Astrocyte of the spinal cord (primary cell): ENCODE measurements at regions not wholly inside any gene's neighbourhood (a gene's known extent, or its start where the extent isn't known, plus 50 kb on each side); places are given as distances from the start of the nearest gene placed in this dataset.

Source experiments
- DNase-seq: peaks from one replicate; pipeline ENCODE4 v3.0.0; 2011; ENCODE audit warnings: low read depth, low spot score
- H3K4me3 ChIP-seq: 2 replicates; pipeline ENCODE4 v1.5.1; 2011; ENCODE audit warnings: low read depth, mild to moderate bottlenecking, low read length, moderate library complexity
- in situ Hi-C: cut with HindIII; loops from 2 replicates; pipeline ENCODE4 v1.10.0; 2017; ENCODE audit warnings: low sequenced_read_pairs
- TF ChIP-seq, protein P1 (sequence below): IDR thresholded peaks from 2 replicates; pipeline ENCODE4 v1.5.1; 2012; ENCODE audit warnings: low read depth, mild to moderate bottlenecking, low read length, inconsistent platforms

DNA sequence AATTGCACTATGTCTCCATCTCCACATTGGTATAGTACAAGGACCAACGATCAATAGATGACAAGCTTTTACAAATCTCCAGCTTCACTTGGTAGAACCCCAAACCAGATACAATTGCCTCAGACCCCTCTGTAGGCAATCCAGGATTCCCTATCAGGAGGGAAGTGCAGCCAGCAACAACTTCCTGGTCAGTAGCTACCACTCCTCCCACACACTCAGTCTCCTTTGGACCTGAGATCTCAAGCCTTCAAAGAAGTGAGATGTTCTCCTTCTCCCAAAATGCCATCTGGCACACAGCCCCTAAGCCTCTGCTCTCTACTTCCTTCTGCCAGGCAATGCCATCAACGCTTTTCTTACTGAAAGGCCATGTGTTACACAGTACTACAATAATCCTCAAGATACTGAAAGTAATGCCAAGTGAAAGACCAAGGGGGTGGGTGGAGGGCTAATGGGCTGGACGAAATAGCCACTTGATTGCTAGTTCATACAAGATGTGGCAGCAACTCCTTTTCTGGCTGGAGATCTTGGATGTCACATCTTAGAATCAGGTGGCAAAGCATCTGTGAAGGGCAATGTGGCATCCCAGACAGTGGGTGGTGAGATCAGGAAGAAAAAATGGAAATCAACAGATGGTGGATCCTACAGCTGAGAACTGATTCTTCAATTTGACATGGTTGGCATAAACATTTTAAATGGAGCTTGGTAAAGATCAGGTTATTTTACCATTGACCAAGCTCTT is 75.3 kb upstream of the ACP3 start:
- in situ Hi-C loops = no loop called here
- no peak overlapping the region for H3K4me3 ChIP-seq
- no peak for DNase-seq
- TF ChIP-seq, protein P1, sequence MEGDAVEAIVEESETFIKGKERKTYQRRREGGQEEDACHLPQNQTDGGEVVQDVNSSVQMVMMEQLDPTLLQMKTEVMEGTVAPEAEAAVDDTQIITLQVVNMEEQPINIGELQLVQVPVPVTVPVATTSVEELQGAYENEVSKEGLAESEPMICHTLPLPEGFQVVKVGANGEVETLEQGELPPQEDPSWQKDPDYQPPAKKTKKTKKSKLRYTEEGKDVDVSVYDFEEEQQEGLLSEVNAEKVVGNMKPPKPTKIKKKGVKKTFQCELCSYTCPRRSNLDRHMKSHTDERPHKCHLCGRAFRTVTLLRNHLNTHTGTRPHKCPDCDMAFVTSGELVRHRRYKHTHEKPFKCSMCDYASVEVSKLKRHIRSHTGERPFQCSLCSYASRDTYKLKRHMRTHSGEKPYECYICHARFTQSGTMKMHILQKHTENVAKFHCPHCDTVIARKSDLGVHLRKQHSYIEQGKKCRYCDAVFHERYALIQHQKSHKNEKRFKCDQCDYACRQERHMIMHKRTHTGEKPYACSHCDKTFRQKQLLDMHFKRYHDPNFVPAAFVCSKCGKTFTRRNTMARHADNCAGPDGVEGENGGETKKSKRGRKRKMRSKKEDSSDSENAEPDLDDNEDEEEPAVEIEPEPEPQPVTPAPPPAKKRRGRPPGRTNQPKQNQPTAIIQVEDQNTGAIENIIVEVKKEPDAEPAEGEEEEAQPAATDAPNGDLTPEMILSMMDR = no peak

DNA sequence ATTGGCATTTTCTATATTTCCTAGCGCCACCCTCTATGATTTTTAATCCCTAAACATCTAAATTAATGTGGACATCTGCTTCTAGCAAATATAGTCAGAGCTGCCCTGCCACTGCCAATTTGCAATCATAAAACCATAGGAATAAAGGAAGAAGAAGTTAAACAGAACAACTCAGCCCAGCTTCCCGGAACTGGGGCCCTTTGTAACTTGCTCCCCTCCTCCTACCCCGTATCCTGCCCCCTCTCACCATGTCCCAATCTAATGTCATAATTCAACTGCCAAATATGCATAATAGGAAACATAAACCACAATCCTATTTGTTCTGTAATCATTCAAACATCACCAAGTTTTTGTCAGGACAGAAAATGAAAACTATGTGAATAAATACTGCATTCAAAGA is 74.4 kb upstream of the ACP3 start:
- DNase-seq = no peak
- TF ChIP-seq, protein P1 = no peak
- in situ Hi-C loops = no loop called here
- H3K4me3 ChIP-seq = no peak overlapping the region

- peak; percentile 39 for DNase-seq
- TF ChIP-seq, protein P1 = no peak
- H3K4me3 ChIP-seq = no peak overlapping the region
- in situ Hi-C loops = no loop called here
Measured at GRCh38 chr3:132245552-132246142, 71.6 kb upstream of the ACP3 start.

DNA sequence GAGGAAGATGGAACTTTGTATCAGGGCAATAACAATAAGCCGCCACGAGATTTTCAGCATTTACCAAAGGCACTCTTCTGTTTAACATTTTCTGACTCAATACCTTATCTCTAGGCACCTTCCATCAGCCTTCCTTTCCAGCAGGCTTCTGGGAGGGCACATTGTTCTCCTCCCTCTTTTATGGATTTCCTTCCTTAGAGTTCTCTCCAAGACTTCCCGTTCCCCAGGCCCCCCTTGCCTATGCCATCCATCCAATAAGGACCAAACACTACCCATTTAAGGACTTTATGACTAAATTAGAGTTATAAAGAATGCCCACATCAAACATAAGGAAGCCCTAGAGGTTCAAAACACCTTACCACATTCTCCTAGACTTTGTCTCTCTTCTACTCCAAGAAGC is 71.0 kb upstream of the ACP3 start:
- no peak for DNase-seq
- in situ Hi-C loops = no loop called here
- no peak overlapping the region for H3K4me3 ChIP-seq
- TF ChIP-seq, protein P1 = no peak

DNA sequence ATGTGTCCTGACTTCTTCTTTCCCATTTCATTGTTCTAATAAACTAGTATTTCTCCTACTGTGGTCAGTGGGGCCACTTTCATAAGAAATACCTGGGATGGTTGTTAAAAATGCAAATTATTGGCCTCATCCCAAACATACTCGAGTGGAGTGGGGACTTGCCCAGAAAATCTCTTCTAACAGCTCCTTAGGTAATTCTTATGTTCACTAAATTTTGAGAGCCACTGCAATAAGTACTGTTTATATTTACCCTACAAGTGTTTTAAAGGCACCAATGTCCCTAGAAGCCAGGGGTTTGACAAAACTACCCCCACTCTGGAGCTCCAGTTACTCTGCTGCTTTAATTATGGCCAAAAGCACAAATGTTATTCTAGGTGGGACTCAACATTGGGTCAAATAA is 70.0 kb upstream of the ACP3 start:
- TF ChIP-seq, protein P1 = no peak
- in situ Hi-C loops = no loop called here
- DNase-seq = no peak
- H3K4me3 ChIP-seq = no peak overlapping the region

DNA sequence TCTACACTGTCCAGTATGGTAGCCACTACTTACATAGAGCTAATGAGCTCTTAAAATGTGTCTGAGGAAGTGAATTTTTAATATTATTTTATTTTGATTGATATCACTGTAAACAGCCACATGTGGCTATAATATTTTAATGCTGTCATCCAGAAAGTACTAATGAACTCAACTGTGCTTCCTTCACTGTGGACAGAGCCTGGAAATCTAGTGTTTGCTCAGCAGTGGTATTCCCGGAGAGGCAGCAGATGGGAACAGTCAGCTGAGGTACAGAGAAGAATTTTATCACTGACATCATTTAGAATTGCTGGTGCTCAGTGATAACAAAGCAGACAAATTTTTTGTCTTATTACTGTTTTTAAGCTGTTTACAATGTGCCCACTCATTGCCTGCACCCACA is 68.7 kb upstream of the ACP3 start:
- no peak overlapping the region for H3K4me3 ChIP-seq
- no peak for DNase-seq
- TF ChIP-seq, protein P1 = no peak
- in situ Hi-C loops = no loop called here
